Endothelial cell of umbilical vein (primary cell): ENCODE measurements at regions not wholly inside any gene's neighbourhood (a gene's known extent, or its start where the extent isn't known, plus 50 kb on each side); places are given as distances from the start of the nearest gene placed in this dataset.

ENCODE experiments used
- CTCF ChIP-seq, 2 donors: IDR thresholded peaks; 1 replicate in 1 of 2; 2 replicates in 1 of 2; pipeline ENCODE4 v1.5.1; 2011; ENCODE audit warnings: low read length in 2 of 2, mild to moderate bottlenecking in 2 of 2, moderate library complexity in 2 of 2, control low read depth in 1 of 2, inconsistent platforms in 1 of 2, low read depth in 1 of 2; ENCODE audit not compliant: insufficient read depth in 1 of 2; ENCODE audit errors: extremely low read depth in 1 of 2
- EZH2 ChIP-seq: IDR thresholded peaks from 2 replicates; pipeline ENCODE4 v1.6.1; 2012; ENCODE audit warnings: borderline replicate concordance, low read depth, mild to moderate bottlenecking, moderate library complexity, low read length, inconsistent platforms; ENCODE audit not compliant: severe bottlenecking
- JUN ChIP-seq: IDR thresholded peaks from 2 replicates; pipeline ENCODE4 v1.6.1; 2011; ENCODE audit warnings: borderline replicate concordance, low read depth; ENCODE audit not compliant: insufficient read length, insufficient read depth
- POLR2A ChIP-seq: IDR thresholded peaks from 2 replicates; pipeline ENCODE4 v1.6.1; 2012; ENCODE audit warnings: low read depth, mild to moderate bottlenecking, control low read depth, low read length
- POLR2AphosphoS5 ChIP-seq: IDR thresholded peaks from 2 replicates; pipeline ENCODE4 v1.6.1; 2012; ENCODE audit warnings: low read depth, mild to moderate bottlenecking, control low read depth, low read length, moderate library complexity; ENCODE audit not compliant: insufficient read depth
- TF ChIP-seq, protein P1 (sequence below): IDR thresholded peaks from 2 replicates; pipeline ENCODE4 v1.6.1; 2011; ENCODE audit not compliant: insufficient read depth, insufficient read length

DNA sequence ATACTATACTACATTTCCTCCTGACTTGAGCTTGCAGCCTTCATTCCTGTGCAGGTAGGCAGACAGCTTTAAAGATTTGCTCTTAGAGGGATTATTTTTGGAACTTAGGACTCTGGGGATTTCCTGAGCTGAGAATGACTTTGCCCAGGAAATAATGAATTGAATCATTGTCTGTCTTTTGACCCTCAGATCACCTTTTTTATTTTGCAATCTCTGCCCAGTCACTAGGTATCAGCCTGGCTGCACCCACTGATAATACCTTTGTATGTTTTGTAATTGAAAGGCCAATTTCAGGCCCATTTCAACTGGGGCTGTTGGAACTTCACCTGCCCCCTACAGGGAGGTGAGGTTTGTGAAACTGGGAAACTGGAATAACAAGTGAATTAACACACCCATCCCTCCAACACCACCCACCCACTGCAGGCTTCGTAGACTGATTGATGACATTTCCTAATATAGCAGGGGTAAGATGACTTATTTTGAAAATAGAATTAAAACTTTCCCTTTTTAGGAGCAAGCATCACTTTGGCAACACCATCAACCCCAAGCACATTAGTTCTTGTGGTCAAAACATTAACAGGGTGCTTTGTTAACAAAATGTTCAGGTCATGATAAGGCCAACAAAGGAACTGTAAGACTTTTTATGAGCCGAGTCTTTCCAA is 157.1 kb upstream of the CENPW start:
- TF ChIP-seq EZH2 (no peak), CTCF (IDR thresholded peaks at IDR 0.05; ENCODE audit: extremely low read depth in 1 of 2, insufficient read depth in 1 of 2, low read depth in 1 of 2, low read length in 2 of 2) (no peak), POLR2AphosphoS5 (no peak), POLR2A (no peak), JUN (no peak)
- TF ChIP-seq, protein P1, sequence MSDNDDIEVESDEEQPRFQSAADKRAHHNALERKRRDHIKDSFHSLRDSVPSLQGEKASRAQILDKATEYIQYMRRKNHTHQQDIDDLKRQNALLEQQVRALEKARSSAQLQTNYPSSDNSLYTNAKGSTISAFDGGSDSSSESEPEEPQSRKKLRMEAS: no peak
